Panc1 (cell line): ENCODE measurements at regions not wholly inside any gene's neighbourhood (a gene's known extent, or its start where the extent isn't known, plus 50 kb on each side); places are given as distances from the start of the nearest gene placed in this dataset.

Source experiments
- ATAC-seq: fragments of 200-7000 bp; cut with Tn5 transposase; 2 replicates; pipeline ENCODE4 v1.9.1; 2020; ENCODE audit warnings: mild to moderate bottlenecking, moderate library complexity
- BruUV-seq: library from RNA; stranded (reverse); fragments of 400-500 nt; replicated peaks from 2 replicates; lab custom pipeline; 2021; lab: Mats Ljungman, UMichigan
- CTCF ChIA-PET: fragments of 300-600 bp; sonication (Branson Sonifier 250); formaldehyde crosslinking; loops from one replicate; lab custom pipeline; 2022; ENCODE audit warnings: antibody characterized with exemption; lab: Charles Lee
- POLR2A ChIA-PET: fragments of 300-600 bp; sonication (Branson Sonifier 250); formaldehyde crosslinking; loops from one replicate; lab custom pipeline; 2022; ENCODE audit warnings: antibody characterized with exemption; lab: Charles Lee
- DNase-seq: peaks from one replicate; pipeline ENCODE4 v3.0.0-alpha.2; 2010; ENCODE audit warnings: low read depth, low spot score
- H3K27ac ChIP-seq: 2 replicates; pipeline ENCODE4 v1.5.1; 2011; ENCODE audit warnings: mild to moderate bottlenecking, low read length, inconsistent platforms
- H3K27me3 ChIP-seq: fragments of 200-500 bp; sonication (Bioruptor generic); 2 replicates; pipeline ENCODE4 v1.6.0; 2014; ENCODE audit warnings: low read length, inconsistent platforms; ENCODE audit not compliant: control insufficient read depth, insufficient read depth
- H3K36me3 ChIP-seq: fragments of 200-500 bp; sonication (Bioruptor generic); 2 replicates; pipeline ENCODE4 v1.5.1; 2014; ENCODE audit warnings: inconsistent platforms, mild to moderate bottlenecking, low read length, moderate library complexity; ENCODE audit not compliant: control insufficient read depth, insufficient read depth
- H3K4me1 ChIP-seq: 2 replicates; pipeline ENCODE4 v1.5.1; 2011; ENCODE audit warnings: inconsistent platforms, mild to moderate bottlenecking, low read length, moderate library complexity; ENCODE audit not compliant: control insufficient read depth, insufficient read depth
- H3K4me3 ChIP-seq, 2 experiments: 2 replicates each; pipeline ENCODE4 v1.5.1; 2011 to 2012; ENCODE audit warnings: low read depth in 2 of 2, low read length in 2 of 2, mild to moderate bottlenecking in 2 of 2, inconsistent platforms in 1 of 2, moderate library complexity in 1 of 2
- H3K9me3 ChIP-seq: fragments of 200-500 bp; sonication (Bioruptor generic); 2 replicates; pipeline ENCODE4 v1.5.1; 2014; ENCODE audit warnings: low read depth, mild to moderate bottlenecking, inconsistent platforms, low read length, moderate library complexity; ENCODE audit not compliant: control insufficient read depth, insufficient read depth
- POLR2AphosphoS5 ChIP-seq: IDR thresholded peaks from 2 replicates; pipeline ENCODE4 v1.6.1; 2012; ENCODE audit warnings: mild to moderate bottlenecking, low read depth, low read length, moderate library complexity
- SIN3A ChIP-seq: IDR thresholded peaks from 2 replicates; pipeline ENCODE4 v1.6.1; 2012; ENCODE audit warnings: low read depth, mild to moderate bottlenecking, low read length, moderate library complexity, borderline replicate concordance; ENCODE audit not compliant: insufficient read depth
- TCF7L2 ChIP-seq: IDR thresholded peaks from 2 replicates; pipeline ENCODE4 v1.6.1; 2011; ENCODE audit warnings: mild to moderate bottlenecking, low read depth, low read length, inconsistent platforms
- in situ Hi-C: cut with HindIII; loops from 2 replicates; pipeline ENCODE4 v1.10.0; 2016; ENCODE audit warnings: low sequenced_read_pairs, low pct_unique_long_range_greater_than_20kb
- intact Hi-C: fragments of 100-400 bp; cut with micrococcal nuclease; formaldehyde crosslinking; loops from one replicate; pipeline ENCODE4 v1.10.0; 2022; ENCODE audit not compliant: unreplicated experiment
- TF ChIP-seq, protein P1 (sequence below): fragments of 450-650 bp; IDR thresholded peaks from 2 replicates; pipeline ENCODE4 v1.5.1; 2017; ENCODE audit warnings: mild to moderate bottlenecking
- TF ChIP-seq, protein P2 (sequence below), 2 experiments: IDR thresholded peaks; 2 replicates each; pipeline ENCODE4 v1.6.1; 2011 to 2012; ENCODE audit warnings: low read depth in 2 of 2, control low read depth in 1 of 2, low read length in 1 of 2, mild to moderate bottlenecking in 1 of 2, moderate library complexity in 1 of 2; ENCODE audit not compliant: insufficient read depth in 1 of 2

DNA sequence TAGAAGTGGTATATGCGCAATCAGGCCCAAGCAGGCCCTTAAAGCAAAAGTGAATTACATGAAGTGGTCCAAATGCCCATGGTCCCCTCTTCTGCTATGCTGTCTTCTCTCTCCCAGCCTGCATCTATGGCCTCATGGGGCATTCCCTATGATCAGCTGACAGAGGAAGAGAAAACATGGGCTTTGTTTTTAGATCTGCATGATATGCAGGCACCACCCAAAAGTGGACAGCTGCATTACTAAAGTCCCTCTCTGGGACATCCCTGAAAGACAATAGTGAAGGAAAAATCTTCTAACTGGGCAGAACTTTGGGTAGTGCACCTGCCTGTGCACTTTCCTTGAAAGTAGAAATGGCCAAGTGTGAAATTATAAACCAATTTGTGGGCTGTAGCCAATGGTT lies 145.2 kb upstream of the ARID2 start:
- ChIA-PET POLR2A (no interaction called here), CTCF (no interaction called here)
- TF ChIP-seq, protein P1, sequence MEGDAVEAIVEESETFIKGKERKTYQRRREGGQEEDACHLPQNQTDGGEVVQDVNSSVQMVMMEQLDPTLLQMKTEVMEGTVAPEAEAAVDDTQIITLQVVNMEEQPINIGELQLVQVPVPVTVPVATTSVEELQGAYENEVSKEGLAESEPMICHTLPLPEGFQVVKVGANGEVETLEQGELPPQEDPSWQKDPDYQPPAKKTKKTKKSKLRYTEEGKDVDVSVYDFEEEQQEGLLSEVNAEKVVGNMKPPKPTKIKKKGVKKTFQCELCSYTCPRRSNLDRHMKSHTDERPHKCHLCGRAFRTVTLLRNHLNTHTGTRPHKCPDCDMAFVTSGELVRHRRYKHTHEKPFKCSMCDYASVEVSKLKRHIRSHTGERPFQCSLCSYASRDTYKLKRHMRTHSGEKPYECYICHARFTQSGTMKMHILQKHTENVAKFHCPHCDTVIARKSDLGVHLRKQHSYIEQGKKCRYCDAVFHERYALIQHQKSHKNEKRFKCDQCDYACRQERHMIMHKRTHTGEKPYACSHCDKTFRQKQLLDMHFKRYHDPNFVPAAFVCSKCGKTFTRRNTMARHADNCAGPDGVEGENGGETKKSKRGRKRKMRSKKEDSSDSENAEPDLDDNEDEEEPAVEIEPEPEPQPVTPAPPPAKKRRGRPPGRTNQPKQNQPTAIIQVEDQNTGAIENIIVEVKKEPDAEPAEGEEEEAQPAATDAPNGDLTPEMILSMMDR = no peak
- DNase-seq (no peak), ATAC-seq (no peak)
- in situ Hi-C loops = no loop called here
- Histone ChIP-seq H3K36me3 (no peaks in the 10 kb centered on the region), H3K4me3 (no peak overlapping the region), H3K9me3 (no peaks in the 10 kb centered on the region), H3K27ac (no peak overlapping the region), H3K27me3 (peaks cover 2% of the 10 kb centered on the region), H3K4me1 (no peaks in the 10 kb centered on the region)
- no TSS peak for BruUV-seq
- intact Hi-C loops = no loop called here

DNA sequence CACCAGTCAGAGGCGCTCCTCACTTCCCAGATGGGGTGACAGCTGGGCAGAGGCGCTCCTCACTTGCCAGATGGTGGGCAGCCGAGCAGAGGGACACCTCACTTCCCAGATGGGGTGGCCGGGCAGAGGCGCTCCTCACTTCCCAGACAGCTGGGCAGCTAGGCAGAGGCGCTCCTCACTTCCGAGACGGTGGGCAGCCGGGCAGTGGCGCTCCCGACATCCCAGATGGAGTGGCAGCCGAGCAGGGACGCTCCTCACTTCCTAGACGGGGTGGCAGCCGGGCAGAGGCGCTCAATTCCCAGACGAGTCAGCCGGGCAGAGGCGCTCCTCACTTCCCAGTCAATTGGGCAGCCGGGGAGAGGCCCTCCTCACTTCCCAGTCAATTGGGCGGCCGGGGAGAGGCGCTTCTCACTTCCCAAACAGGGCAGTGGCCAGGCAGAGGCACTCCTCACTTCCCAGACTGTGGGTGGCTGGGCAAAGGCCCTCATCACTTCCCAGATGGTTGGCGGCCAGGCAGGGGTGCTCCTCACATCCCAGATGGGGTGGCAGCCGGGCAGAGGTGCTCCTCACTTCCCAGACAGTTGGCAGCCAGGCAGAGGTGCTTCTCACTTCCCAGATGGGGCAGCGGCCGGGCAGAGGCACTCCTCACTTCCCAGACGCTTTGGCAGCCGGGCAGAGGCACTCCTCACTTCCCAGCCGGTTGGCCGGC lies 143.8 kb upstream of the ARID2 start:
- Histone ChIP-seq H3K36me3 (no peaks in the 10 kb centered on the region), H3K27ac (no peak overlapping the region), H3K9me3 (no peaks in the 10 kb centered on the region), H3K27me3 (peaks cover 5% of the 10 kb centered on the region), H3K4me3 (no peak overlapping the region), H3K4me1 (no peaks in the 10 kb centered on the region)
- no peak for DNase-seq
- ChIA-PET POLR2A (no interaction called here), CTCF (no interaction called here)
- TF ChIP-seq, protein P1 = no peak
- TF ChIP-seq SIN3A = no peak
- TF ChIP-seq, protein P2, sequence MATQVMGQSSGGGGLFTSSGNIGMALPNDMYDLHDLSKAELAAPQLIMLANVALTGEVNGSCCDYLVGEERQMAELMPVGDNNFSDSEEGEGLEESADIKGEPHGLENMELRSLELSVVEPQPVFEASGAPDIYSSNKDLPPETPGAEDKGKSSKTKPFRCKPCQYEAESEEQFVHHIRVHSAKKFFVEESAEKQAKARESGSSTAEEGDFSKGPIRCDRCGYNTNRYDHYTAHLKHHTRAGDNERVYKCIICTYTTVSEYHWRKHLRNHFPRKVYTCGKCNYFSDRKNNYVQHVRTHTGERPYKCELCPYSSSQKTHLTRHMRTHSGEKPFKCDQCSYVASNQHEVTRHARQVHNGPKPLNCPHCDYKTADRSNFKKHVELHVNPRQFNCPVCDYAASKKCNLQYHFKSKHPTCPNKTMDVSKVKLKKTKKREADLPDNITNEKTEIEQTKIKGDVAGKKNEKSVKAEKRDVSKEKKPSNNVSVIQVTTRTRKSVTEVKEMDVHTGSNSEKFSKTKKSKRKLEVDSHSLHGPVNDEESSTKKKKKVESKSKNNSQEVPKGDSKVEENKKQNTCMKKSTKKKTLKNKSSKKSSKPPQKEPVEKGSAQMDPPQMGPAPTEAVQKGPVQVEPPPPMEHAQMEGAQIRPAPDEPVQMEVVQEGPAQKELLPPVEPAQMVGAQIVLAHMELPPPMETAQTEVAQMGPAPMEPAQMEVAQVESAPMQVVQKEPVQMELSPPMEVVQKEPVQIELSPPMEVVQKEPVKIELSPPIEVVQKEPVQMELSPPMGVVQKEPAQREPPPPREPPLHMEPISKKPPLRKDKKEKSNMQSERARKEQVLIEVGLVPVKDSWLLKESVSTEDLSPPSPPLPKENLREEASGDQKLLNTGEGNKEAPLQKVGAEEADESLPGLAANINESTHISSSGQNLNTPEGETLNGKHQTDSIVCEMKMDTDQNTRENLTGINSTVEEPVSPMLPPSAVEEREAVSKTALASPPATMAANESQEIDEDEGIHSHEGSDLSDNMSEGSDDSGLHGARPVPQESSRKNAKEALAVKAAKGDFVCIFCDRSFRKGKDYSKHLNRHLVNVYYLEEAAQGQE (IDR thresholded peaks at IDR 0.05; ENCODE audit: insufficient read depth in 1 of 2, low read depth in 2 of 2, low read length in 1 of 2) = no peak
- no peak for TF ChIP-seq POLR2AphosphoS5
- no peak for TF ChIP-seq TCF7L2
- no peak for ATAC-seq
- in situ Hi-C loops (no loop called here), intact Hi-C loops (no loop called here)
- no TSS peak for BruUV-seq
